ENCODE measurements at regions not wholly inside any gene's neighbourhood (a gene's known extent, or its start where the extent isn't known, plus 50 kb on each side); places are given as distances from the start of the nearest gene placed in this dataset.

GRCh38 chr2:516944-517343 is 160.3 kb downstream of the TMEM18 start:
- Histone ChIP-seq H3K79me2 (ENCODE audit: low read length) (no peaks in the 10 kb centered on the region), H4K20me1 (ENCODE audit: insufficient read depth, low read length) (no peaks in the 10 kb centered on the region), H3K36me3 (replicated peaks; ENCODE audit: low read depth, low read length) (no peaks in the 10 kb centered on the region), H3K27me3 (ENCODE audit: low read depth, low read length) (no peaks in the 10 kb centered on the region; the same call in 1 of the 2 replicates), H3K4me3 (ENCODE audit: low read length) (no peak overlapping the region), H3K27ac (ENCODE audit: low read length) (no peak overlapping the region), H2AFZ (ENCODE audit: low read depth, low read length) (no peak overlapping the region), H3K9me3 (ENCODE audit: insufficient read depth, low read length) (no peaks in the 10 kb centered on the region), H3K4me2 (ENCODE audit: low read length) (no peak overlapping the region), H3K4me1 (ENCODE audit: low read length) (no peaks in the 10 kb centered on the region), H3K9ac (ENCODE audit: low read length) (no peak overlapping the region)
- no peak for TF ChIP-seq EZH2phosphoT487 (IDR thresholded peaks at IDR 0.05; ENCODE audit: low read depth)
- no peak for TF ChIP-seq CTCF (IDR thresholded peaks at IDR 0.05; ENCODE audit: low read depth, low read length)

DNA sequence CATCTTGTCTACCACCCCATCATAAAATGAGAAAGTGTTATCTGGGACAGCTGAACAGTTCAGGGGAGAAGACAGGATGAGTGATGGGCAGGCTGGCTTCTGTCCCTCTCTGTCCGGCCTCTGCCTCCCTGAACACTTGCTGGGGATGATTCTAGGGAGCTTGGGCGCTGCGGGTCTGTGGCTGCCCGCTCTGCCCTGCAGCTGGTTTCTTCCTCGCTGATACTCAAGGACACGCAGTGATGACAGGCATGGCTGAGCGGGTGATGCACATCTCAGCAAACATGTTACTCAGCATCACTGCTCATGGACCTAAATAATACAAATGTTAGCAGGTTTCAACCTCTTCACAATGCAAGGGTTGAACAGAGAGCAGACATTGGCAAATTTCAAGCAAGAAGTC is 161.1 kb downstream of the TMEM18 start:
- no peak overlapping the region for H3K4me3 ChIP-seq (ENCODE audit: low read length)
- no peaks in the 10 kb centered on the region for H4K20me1 ChIP-seq (ENCODE audit: insufficient read depth, low read length)
- TF ChIP-seq EZH2phosphoT487 (IDR thresholded peaks at IDR 0.05; ENCODE audit: low read depth) (no peak), CTCF (IDR thresholded peaks at IDR 0.05; ENCODE audit: low read depth, low read length) (no peak)
- H3K4me2 ChIP-seq (ENCODE audit: low read length), result no peak overlapping the region
- no peaks in the 10 kb centered on the region for H3K36me3 ChIP-seq (replicated peaks; ENCODE audit: low read depth, low read length)
- H2AFZ ChIP-seq (ENCODE audit: low read depth, low read length), result no peak overlapping the region
- H3K79me2 ChIP-seq (ENCODE audit: low read length), result no peaks in the 10 kb centered on the region
- H3K9me3 ChIP-seq (ENCODE audit: insufficient read depth, low read length), result no peaks in the 10 kb centered on the region
- no peaks in the 10 kb centered on the region for H3K4me1 ChIP-seq (ENCODE audit: low read length)
- no peak overlapping the region for H3K27ac ChIP-seq (ENCODE audit: low read length)
- H3K27me3 ChIP-seq (ENCODE audit: low read depth, low read length), result no peaks in the 10 kb centered on the region
- H3K9ac ChIP-seq (ENCODE audit: low read length), result no peak overlapping the region

- Histone ChIP-seq H3K9ac (ENCODE audit: low read length) (no peak overlapping the region), H3K4me3 (ENCODE audit: low read length) (no peak overlapping the region), H4K20me1 (ENCODE audit: insufficient read depth, low read length) (no peaks in the 10 kb centered on the region), H3K4me1 (ENCODE audit: low read length) (no peaks in the 10 kb centered on the region), H3K9me3 (ENCODE audit: insufficient read depth, low read length) (no peaks in the 10 kb centered on the region), H3K79me2 (ENCODE audit: low read length) (no peaks in the 10 kb centered on the region), H2AFZ (ENCODE audit: low read depth, low read length) (no peak overlapping the region), H3K36me3 (replicated peaks; ENCODE audit: low read depth, low read length) (no peaks in the 10 kb centered on the region), H3K27ac (ENCODE audit: low read length) (no peak overlapping the region), H3K27me3 (ENCODE audit: low read depth, low read length) (no peaks in the 10 kb centered on the region), H3K4me2 (ENCODE audit: low read length) (no peak overlapping the region)
- no peak for TF ChIP-seq EZH2phosphoT487 (IDR thresholded peaks at IDR 0.05; ENCODE audit: low read depth)
- TF ChIP-seq CTCF (IDR thresholded peaks at IDR 0.05; ENCODE audit: low read depth, low read length), result no peak
Measured at GRCh38 chr2:515441-516127, 161.6 kb downstream of the TMEM18 start.

DNA sequence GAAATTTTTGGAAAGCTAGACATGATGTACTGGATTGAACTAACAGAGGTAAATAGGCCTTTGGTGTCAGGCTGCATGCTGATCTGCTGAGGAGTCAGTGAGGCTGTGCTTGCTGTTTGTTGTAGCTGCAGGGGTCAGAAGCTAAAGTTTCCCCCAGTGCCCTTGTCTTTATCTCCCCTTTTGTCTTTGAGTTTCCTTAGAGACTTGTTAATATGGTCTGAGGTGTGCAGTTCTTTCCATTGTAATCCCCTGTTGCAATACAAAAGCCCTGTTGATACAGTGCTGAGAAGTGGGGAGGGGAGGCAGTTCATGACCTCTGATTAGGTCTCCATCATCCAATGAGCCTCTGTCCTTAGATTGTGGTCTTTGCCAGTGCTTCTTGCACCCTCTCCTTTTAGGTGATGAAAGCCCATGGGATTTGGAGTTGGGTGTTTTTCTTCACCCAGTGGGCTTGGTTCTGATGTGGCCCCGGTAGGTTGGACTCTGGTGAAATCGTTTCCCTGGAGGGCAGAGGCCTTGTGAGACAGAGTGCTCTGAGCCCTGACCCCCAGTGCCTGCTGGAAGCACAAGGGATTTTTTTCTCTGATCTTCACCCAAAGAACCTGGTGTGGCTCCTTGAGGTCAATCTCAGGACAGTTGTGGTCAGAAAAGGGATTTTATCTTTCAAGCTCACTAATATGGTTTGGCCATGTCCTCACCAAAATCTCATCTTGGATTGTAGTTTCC is 163.1 kb downstream of the TMEM18 start:
- Histone ChIP-seq H3K79me2 (ENCODE audit: low read length) (no peaks in the 10 kb centered on the region), H3K27me3 (ENCODE audit: low read depth, low read length) (no peaks in the 10 kb centered on the region), H3K4me3 (ENCODE audit: low read length) (no peak overlapping the region), H3K36me3 (replicated peaks; ENCODE audit: low read depth, low read length) (no peaks in the 10 kb centered on the region), H3K4me1 (ENCODE audit: low read length) (no peaks in the 10 kb centered on the region), H4K20me1 (ENCODE audit: insufficient read depth, low read length) (no peaks in the 10 kb centered on the region), H2AFZ (ENCODE audit: low read depth, low read length) (no peak overlapping the region), H3K9me3 (ENCODE audit: insufficient read depth, low read length) (no peaks in the 10 kb centered on the region), H3K4me2 (ENCODE audit: low read length) (no peak overlapping the region), H3K9ac (ENCODE audit: low read length) (no peak overlapping the region), H3K27ac (ENCODE audit: low read length) (no peak overlapping the region)
- TF ChIP-seq EZH2phosphoT487 (IDR thresholded peaks at IDR 0.05; ENCODE audit: low read depth) (no peak), CTCF (IDR thresholded peaks at IDR 0.05; ENCODE audit: low read depth, low read length) (no peak)

Measured in OCI-LY3 (cell line).